Forelimb muscle (tissue), 1 donor: ENCODE measurements at regions not wholly inside any gene's neighbourhood (a gene's known extent, or its start where the extent isn't known, plus 50 kb on each side); places are given as distances from the start of the nearest gene placed in this dataset.

Source experiments
- DNase-seq: peaks from one replicate; pipeline ENCODE4 v3.0.0-alpha.2; 2013; ENCODE audit warnings: low read depth

DNA sequence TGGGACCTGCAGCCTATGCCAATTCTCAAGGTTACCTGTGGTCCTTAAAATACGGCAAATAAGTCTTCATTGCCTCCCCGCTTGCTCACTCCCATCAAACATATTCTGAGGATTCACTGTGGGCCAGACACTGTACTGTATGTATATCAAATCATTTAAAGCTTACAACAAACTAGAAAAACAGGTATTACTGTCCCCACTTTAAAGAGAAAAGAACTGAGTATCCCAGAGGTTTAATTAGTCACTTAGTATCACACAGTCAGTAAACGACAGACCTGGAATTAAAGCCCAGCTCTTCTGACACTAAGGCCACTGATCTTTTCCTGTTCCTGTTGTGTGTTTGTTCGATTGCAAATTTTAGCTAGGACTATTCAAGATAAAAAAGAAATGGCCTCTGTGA, 248.2 kb downstream of the ACTL7B start:
- DNase-seq, result no peak

DNA sequence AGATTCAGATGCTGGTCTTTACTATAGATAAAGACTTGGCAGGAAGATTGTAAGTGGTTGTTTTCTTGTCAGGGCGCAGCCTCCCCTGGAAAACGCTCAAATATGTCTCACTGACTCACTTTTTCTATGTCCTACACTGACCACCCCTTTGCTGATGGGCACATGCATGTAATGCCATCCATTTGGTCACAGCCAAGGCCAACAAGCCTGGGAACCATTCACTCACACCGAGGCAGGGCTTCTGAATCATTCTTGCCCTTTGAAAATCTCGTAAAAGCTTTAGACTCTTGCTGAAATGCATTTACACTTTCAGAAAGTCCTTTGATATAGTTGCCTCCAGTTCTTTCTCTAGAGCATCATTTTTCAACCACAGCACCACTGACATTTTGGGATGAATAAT, 249.4 kb downstream of the ACTL7B start:
- no peak for DNase-seq

DNA sequence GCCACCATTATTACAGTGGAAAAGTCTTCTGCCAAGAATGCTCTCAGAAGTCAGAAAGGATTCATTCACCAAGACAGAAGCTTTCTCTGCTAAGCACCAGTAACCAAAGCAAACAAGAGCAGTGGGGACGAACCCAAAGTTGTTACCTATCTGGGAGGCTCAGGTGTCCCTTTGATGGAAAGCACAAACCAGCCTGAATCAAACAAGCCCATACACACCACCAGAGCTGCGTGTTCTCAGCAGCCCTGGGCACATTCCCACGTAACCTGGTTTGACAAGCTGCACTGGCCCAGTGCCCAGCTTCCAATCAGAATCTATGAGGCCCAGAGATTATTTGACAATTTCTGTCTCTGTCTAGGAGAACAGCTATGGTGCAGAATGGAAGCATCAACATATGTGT, 252.6 kb downstream of the ACTL7B start:
- no peak for DNase-seq

DNA sequence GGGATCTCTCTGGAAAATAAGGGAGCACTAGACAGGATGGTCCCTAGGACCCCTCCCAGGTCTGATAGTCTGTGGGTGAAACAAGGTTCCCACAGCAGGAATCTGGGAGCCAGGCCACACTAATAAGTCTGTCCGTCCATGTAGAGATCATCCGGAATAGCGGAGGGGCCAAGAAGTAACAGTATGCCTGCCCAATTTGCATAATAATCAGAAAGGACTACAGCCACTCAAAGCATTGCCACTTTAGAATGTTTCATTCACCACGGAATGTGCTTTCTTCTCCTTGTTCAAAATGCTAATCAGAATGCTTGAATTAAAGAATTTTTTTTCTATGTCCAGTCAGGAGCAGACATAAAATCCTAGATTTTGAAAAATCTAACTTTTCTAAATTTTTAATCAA, 254.9 kb downstream of the ACTL7B start:
- no peak for DNase-seq

DNA sequence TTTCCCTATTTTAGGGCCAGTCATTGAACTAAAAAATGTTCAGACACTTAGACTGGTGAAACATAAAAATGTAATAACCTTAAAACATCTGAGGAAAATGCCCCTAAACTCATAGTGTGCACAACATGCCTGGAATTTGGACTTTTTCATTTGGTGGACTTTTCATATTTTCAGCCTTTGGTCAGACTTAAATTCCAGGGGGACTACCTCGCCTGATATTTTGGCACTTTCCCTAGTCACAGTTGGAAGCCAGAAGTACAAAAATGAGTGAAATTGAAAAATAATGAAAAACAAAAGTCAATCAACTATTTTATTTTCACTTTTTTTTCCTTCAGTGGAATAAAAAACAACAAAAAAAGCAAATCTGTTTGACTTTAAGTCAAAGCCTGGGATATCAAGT, 256.2 kb downstream of the ACTL7B start:
- no peak for DNase-seq

DNA sequence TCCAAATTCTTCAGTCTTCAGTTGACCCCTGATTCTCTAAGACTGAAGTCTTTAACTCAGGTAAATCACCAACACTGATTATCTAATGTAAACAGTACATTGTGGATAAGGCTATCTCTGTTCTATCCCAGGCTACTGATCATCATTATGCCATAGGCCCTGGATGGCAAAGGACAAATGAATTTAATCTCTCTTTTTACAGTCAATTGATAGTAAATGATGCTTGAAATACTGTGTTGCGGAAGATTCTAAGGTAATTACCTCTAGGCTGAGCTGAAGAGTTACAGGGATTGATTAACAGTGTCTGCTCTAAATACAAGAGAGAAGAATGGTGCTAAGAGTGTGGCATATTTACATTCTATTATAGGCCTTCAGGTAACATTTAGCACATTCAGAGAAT, 264.7 kb downstream of the ACTL7B start:
- no peak for DNase-seq

DNA sequence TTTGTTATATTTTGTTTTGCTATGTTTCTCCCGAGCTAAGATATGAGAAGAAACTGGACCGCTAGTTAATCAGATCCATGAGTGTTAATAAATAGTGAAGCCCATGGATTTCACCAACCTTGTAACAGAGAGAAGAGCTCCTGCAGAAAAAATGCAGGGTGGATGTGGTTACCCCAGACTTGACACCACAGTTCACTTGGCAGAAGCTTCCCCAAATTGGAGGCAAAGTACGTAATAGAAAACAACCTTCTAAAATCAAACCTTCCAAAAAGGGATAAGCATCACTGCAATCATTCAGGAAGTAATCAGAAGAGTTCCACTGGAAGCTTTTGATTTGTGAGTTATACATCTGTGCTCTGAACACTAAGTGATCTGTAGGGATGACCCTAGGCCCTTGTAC, 267.5 kb downstream of the ACTL7B start:
- DNase-seq, result no peak

DNA sequence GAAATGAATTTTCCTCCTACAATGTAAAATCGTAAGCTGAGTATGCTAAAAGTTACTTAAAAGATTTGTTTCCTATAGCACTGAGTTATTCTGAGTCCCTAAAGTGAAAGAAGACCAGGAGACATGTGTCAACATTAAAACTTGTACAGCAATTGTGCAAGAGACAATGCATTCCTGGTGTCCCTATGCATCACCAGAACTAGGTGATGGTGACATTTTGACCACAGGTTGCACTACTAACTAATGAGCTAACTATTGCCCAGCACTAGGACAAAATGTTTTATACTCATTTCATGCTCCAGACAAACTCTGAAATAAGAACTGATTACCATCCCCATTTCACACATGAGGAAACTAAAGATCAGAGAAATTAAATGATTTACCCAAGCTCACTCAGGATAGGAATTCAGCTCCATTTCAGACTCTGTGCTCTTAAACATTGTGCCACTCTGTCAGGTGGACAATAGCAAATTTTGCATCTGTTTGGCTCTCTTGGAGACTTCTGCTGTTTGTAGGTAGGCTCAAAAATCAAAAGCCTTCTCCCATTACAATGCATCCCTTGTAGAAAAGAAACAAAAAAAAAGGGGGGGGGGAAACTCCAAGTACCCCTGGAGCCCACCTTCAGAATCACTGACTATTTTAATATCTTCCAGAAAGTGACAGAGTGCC, 269.2 kb downstream of the ACTL7B start:
- no peak for DNase-seq

DNA sequence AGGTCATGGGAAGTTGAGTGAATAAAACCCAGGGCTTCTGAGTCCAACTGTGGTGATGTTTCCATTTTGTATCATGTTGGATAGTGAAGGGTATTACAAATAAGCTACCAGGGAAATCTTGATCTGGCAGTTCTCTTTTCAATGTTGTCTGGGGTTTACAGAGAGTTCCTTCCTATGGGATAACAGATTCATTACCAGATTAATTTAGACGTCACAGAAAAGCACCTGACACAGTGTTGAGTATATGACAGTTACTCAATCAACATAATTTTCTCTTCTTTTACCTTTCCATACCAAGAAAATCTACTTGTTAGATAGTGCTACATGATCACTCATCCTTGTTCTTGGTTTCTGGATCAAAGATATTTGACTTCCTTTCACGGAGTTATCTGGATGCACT, 270.9 kb downstream of the ACTL7B start:
- no peak for DNase-seq

DNA sequence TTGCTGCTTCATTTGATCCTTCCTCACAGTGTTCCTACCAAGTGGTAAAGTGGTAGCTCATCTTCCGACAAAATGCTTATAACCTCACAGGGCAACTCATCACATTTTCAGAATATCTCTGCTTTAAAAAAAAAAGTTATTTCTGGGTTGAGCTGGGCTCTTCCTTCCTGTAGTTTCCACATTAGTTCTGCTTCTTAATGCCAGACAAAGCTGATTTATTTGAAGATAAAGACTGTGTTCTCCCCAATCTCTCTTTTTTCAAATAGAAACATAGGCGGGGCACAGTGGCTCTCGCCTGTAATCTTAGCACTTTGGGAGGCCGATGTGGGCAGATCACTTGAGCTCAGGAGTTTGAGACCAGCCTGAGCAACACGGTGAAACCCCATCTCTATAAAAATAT, 273.1 kb downstream of the ACTL7B start:
- no peak for DNase-seq

DNA sequence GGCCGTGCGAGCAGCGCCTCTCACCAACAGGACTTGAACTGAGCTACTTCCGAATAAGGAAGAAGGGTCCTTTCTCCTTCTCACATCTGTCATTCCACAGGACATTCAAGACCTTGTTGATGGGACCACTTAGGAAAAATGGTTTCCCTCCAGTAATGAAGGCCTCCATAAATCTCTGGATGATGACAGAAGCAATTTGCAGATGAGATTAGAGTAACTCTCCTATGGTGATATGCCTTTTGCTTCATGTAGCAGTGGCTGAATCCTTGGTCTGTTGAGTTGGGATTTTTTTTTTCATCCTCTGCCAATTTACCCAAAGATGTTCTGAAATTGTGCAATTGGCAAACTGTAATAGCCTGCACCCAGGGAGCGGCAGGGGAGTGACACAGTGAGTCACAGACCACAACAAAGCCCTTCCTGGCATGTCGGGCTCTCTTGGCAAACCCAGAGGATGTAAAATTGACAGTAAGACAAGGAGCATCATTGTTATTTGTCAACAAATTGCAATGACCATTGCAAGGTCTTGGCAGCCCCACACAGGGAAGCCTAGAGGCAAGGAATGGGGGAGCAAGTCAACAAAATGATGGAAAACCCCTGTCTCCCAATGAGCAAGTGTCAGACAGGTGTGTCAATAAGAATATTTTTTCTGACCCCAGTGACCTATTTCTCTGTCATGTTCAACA, 275.9 kb downstream of the ACTL7B start:
- DNase-seq, result no peak

DNA sequence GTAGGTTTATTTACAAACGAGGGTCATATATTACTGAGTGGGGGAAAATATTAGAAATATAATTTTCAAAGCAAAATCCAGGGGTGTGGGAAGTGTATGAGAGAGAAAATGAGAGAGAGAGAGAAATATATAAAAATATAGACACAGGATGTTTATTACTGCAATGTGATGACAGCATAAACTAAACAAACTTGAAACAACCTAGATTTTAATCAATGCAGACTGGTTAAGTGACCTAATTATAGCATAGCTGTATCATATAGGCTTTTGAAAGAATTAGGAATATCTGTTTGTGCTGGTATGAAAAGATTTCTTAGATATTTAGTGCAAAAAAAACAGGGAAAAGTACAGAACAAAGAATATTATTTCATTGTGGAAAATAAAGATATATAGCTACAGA, 280.5 kb downstream of the ACTL7B start:
- no peak for DNase-seq

DNA sequence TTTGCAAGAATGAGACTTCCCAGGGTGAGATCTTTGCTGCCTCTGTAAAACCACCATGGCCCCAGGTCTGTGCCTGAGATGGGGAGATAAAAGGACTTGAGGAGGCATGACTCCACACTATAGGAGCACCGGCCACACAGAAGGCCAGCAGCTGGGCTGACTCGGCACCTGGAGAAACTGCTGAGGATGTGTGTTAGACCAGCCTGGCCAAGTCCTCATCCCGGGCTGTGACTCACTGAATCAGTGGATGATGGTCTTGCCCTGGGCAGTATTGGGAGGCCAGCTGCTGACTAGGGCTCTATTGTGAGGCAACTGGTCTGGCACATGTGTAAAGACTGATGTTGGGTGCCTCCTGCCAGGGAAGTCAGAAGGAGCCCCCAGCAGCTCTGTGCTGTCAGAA, 286.2 kb downstream of the ACTL7B start:
- no peak for DNase-seq

DNA sequence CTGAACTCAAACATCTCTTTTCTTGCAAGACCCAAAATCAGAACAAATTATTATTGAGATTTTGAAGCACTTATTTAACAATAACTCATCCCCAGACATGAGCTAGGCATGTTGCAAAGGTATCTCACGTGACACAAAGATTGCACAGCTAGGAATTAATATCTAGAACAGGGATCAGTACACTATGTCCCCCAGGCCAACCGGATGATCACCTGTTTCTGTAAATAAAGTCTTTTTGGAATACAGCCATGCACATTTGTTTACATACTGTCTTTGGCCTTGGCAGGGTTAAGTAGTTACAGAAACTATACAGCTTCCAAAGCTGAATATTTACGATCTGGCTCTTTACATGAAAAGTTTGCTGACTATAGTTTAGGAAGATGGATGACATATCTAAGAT, 287.7 kb downstream of the ACTL7B start:
- DNase-seq, result no peak

DNA sequence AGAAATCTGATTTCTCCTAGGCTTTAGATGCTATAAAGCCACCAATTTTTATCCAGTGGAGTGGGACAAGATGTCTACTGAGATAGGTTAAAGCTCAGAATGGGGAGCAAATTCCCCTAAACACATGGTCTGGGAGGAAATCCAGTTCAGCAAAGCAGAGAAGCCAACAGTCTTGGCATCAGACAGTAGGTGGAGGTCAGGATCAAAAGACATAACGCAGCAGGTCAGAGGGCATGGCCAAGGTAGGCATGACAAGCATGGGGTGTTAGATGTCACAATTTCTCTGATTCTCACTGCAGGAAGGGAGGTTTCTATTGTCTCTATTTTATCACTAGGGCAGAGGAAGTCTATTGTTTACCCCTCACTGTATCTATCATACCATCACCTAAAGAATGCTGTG, 288.2 kb downstream of the ACTL7B start:
- DNase-seq, result no peak

DNA sequence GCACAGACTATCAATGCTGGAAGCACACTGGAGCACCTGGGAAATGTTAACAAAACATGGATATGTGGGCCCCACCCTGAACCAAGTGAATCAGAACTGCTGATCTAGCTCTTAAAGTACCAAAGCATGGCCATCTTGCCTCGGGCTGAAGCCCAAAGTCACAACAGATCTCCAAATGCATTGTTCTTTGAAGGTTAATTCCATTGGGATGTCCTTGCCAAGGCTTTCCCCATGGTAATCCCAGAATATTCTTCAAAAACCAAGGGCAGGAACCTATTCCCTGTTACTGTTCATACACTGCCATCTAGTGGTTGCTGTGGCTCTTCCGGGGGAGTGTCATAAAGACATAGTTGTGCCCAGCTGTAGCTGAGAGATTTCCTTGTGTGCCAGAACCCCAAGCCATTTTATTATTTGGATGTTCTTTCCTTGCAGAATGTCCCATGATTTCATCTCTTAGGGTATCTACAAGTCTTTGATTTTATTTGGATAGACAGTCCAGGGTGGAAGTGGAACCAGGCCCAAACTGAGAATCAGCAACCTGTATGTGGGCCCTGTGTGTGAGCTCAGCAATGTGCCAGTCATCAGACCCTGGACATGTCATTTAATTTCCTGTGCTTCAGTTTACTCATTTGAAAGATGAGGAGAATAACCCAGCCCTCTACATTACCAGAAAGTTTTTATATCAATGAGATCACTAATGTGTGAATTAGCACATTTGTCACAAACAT, 290.0 kb downstream of the ACTL7B start:
- peak; percentile 74 for DNase-seq

DNA sequence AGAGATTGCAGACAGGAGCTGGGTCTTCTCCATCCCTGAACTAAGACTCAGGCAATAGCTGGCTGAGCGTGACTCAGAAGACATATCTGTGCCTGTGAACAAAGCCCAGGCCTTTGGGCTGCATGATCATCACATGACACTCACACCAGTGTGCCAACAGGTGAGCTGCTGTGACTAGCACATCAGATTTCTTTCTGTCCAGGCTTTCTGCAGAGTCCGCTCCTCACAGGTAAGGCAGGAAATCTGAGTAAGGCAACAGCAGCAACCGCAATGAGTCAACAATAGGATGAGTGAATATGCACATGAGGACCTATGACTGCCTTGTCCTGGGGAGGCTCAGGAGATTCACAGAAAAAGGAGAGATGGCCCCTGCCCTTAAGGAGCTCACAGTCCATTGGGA, 293.6 kb downstream of the ACTL7B start:
- DNase-seq, result no peak

DNA sequence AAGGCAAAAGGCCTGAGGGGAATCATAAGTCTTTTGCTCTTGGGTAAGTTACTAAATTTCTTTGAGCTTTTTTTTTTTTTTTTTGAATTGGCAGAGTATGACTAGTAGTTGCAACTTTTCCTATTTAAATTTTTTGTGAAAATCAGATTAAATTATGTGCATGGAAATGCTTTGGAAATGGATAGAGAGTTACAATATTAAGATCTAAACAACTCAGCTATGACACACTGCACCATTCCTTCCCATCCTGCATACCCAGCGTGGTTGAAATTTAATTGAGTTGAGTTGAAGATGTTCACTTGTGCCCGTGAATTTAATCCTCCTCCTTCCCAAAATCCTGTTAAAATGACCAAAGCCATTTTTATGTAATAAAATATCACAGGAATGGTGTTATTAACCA, 296.4 kb downstream of the ACTL7B start:
- no peak for DNase-seq

DNA sequence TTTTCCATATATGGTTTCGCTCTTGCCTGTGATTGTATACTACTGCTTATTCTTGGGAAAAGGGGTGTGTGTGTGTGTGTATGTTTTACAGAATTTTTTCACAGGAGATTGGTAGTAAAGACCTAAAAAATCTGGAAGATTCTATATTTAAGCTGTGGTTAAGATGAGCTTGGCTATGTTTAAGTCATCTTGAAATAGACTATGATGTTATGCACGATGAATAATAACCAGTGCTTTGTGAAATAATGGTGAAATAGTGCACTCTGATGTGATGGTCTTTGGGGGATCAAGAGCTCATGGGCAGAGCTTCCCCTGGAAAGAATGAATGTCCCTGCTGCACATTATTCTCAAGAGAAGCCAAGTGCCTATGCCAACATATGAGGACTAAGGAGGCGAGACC, 301.0 kb downstream of the ACTL7B start:
- DNase-seq, result no peak

DNA sequence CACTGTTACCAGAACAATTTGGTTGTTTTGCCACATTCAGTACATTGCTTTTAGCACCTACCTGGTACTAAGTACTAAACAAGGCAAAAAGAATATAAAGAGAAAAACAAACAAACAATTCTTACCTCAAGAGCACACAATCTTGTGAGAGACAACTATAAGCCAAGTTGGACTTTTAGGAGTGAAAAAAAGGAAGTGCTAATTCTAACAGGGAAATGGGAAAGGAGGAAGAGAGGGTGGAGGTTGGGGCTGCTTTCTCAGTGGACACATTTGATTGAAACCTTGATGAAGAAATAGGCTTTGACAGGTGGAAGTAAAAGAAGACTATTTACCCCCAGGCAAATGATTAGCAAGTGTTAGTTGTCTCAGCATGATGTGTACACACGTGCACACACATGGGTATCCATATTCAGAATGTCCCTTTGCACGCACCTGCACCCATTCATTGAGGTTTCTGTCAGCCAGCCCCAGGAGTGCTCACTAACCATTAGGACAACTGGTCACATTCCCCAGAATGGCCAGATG, 302.6 kb downstream of the ACTL7B start:
- no peak for DNase-seq

DNA sequence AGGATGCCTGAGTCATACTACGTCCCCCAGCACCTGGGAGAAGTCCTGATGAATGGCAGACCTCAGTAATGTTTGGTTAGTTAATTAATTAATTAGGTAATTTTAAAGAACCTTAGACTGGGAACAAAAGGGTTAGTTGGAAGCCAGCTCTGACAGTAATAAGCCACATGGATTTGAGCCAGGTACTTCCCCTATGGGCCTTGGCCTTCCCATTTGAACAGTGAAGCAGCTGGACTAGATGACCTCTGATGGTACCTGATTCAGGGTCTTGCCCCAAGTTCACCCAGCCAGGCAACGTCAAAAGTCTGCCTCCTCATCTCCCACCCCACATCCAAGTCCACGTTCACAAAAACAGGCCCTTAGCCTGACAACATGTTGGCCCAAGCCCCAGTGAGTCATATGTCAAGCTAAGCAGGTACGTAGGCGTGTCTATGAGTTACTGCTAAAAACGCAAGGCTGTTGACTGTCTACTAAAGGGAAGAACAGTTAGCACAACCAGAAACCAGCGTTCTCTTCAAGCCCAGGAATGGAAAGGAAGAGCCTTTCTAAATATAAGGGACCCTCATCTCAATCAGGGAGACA, 303.2 kb downstream of the ACTL7B start:
- no peak for DNase-seq

DNA sequence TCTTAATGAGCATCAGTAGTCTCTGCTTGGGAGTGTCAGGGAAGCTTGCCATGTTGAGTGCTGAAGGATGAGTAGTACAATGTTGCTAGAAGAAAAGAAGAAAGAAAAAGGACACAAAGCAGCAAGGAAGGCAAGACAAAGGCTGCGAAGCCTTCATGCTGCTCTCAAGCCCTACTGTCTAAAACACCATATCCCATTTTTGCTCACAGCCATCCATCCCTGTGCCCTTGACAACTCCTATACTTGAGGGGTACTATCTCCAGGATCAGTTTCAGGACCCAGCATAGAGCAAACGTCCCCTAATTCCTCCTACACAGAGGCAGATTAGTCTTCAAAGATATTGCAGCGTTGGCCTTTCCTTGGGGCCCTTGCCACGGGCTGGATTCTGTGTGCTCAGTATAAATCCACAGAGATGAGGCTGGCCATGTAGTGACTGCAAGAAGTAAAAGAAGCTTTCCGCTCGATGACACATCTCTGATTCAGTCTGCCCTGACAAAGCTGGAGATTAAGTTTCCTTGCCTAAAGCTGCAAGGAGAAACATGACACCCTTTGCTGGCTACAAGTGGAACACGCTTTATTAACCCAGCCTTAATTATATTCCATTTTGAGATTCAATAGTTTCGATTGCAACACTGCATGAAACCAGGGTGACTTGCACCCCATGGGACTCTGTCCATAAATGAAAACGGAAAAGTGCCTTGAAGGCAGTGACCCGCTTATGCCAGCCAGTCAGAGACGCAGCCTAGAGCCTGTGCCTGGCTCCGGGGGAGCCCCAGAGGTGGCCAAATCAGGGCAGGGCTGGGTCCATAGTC, 304.6 kb downstream of the ACTL7B start:
- no peak for DNase-seq
